Lower leg skin (tissue), 3 donors: ENCODE measurements at regions not wholly inside any gene's neighbourhood (a gene's known extent, or its start where the extent isn't known, plus 50 kb on each side); places are given as distances from the start of the nearest gene placed in this dataset.

Experiments used
- POLR2A ChIP-seq, 2 donors: fragments of 450-650 bp; IDR thresholded peaks; one replicate each; pipeline ENCODE4 v1.6.1; 2016 to 2017; ENCODE audit warnings: antibody characterized with exemption in 2 of 2, mild to moderate bottlenecking in 1 of 2, moderate library complexity in 1 of 2
- TF ChIP-seq, protein P1 (sequence below), 3 donors: fragments of 450-650 bp; IDR thresholded peaks; one replicate each; pipeline ENCODE4 v1.5.1; 2016; ENCODE audit warnings: antibody characterized with exemption in 3 of 3, mild to moderate bottlenecking in 3 of 3, moderate library complexity in 2 of 3

DNA sequence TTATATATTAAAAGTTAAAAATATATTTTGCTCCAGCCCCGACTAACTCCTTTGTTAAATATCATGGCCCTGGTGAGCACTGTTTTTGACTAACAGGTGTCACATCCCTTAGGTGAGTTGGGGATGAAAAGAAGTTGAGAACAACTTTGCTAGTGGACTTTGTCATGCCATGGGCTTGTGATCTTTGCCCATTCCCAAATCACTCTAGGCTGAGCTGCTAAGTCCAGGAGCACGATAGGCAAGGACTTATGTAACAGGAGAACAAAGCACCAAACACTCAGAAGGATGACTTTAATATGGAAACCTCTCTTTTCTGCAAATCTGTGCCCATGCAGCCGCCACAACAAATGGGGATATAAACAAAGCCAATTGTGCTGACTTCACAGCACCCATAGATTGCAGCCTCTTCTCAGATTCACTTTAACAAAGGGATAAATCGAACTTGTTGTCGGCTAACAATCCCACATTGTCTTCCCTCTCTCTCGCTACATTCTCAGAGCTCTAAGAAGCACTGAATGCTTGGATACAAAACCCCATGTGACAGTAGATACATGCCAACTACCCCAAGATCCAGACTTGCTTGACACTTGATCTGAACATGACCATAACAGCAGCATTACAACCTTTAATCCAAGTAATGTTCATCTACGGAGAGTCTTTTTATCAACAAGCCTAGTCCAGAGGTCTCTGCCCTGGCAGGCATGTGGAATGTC lies 86.8 kb upstream of the CD180 start:
- TF ChIP-seq, protein P1, sequence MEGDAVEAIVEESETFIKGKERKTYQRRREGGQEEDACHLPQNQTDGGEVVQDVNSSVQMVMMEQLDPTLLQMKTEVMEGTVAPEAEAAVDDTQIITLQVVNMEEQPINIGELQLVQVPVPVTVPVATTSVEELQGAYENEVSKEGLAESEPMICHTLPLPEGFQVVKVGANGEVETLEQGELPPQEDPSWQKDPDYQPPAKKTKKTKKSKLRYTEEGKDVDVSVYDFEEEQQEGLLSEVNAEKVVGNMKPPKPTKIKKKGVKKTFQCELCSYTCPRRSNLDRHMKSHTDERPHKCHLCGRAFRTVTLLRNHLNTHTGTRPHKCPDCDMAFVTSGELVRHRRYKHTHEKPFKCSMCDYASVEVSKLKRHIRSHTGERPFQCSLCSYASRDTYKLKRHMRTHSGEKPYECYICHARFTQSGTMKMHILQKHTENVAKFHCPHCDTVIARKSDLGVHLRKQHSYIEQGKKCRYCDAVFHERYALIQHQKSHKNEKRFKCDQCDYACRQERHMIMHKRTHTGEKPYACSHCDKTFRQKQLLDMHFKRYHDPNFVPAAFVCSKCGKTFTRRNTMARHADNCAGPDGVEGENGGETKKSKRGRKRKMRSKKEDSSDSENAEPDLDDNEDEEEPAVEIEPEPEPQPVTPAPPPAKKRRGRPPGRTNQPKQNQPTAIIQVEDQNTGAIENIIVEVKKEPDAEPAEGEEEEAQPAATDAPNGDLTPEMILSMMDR (IDR thresholded peaks at IDR 0.05) = no peak
- TF ChIP-seq POLR2A (IDR thresholded peaks at IDR 0.05) = no peak
